Neural crest cell (in vitro differentiated cells): ENCODE measurements at regions not wholly inside any gene's neighbourhood (a gene's known extent, or its start where the extent isn't known, plus 50 kb on each side); places are given as distances from the start of the nearest gene placed in this dataset.

Source experiments
- DNase-seq: peaks from one replicate; pipeline ENCODE4 v3.0.0; 2021; ENCODE audit warnings: low read depth, mixed read lengths, low spot score
- H3K27ac Mint-ChIP-seq: one replicate; pipeline ENCODE4 v1.8.0; 2021; ENCODE audit warnings: mild to moderate bottlenecking, mixed read lengths; ENCODE audit not compliant: unreplicated experiment
- H3K27me3 Mint-ChIP-seq: 2 replicates; pipeline ENCODE4 v1.8.0; 2021; ENCODE audit warnings: low read depth, mild to moderate bottlenecking, mixed read lengths
- H3K36me3 Mint-ChIP-seq: 2 replicates; pipeline ENCODE4 v1.8.0; 2021; ENCODE audit warnings: low read depth, mild to moderate bottlenecking, mixed read lengths
- H3K4me1 Mint-ChIP-seq: 2 replicates; pipeline ENCODE4 v1.8.0; 2021; ENCODE audit warnings: mixed read lengths
- H3K4me3 Mint-ChIP-seq: one replicate; pipeline ENCODE4 v1.8.0; 2021; ENCODE audit warnings: mild to moderate bottlenecking, mixed read lengths
- H3K9me3 Mint-ChIP-seq: 2 replicates; pipeline ENCODE4 v1.8.0; 2021; ENCODE audit warnings: mixed read lengths
- TF ChIP-seq, protein P1 (sequence below): fragments of 200-600 bp; sonication (generic); conservative IDR thresholded peaks from 2 replicates; pipeline ENCODE4 v1.5.0; 2021; ENCODE audit warnings: antibody characterized with exemption, mild to moderate bottlenecking

DNA sequence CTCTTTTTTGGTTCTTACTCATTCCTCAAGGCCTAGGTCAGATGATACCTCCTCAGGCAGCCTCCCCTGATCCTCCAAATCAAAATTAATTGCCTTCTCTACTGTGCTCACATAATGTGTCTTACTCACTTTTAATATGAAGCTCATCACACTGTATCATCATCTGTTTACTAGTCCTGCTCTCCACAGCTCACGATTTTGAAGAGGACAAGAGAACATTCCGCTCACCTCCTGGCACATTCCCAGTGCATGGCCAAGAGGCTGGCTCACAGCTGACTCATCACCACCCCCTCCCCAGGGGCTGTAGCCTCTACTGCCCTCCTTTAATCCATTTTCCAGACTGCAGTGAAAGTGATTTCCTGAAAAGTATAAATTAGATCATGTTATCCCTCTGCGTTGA is 133.1 kb downstream of the ALDH8A1 start:
- Mint-ChIP-seq H3K27ac (no peak overlapping the region), H3K36me3 (no peaks in the 10 kb centered on the region), H3K4me3 (no peak overlapping the region), H3K27me3 (no peaks in the 10 kb centered on the region), H3K4me1 (no peaks in the 10 kb centered on the region), H3K9me3 (no peaks in the 10 kb centered on the region)
- TF ChIP-seq, protein P1, sequence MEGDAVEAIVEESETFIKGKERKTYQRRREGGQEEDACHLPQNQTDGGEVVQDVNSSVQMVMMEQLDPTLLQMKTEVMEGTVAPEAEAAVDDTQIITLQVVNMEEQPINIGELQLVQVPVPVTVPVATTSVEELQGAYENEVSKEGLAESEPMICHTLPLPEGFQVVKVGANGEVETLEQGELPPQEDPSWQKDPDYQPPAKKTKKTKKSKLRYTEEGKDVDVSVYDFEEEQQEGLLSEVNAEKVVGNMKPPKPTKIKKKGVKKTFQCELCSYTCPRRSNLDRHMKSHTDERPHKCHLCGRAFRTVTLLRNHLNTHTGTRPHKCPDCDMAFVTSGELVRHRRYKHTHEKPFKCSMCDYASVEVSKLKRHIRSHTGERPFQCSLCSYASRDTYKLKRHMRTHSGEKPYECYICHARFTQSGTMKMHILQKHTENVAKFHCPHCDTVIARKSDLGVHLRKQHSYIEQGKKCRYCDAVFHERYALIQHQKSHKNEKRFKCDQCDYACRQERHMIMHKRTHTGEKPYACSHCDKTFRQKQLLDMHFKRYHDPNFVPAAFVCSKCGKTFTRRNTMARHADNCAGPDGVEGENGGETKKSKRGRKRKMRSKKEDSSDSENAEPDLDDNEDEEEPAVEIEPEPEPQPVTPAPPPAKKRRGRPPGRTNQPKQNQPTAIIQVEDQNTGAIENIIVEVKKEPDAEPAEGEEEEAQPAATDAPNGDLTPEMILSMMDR: no peak
- no peak for DNase-seq

DNA sequence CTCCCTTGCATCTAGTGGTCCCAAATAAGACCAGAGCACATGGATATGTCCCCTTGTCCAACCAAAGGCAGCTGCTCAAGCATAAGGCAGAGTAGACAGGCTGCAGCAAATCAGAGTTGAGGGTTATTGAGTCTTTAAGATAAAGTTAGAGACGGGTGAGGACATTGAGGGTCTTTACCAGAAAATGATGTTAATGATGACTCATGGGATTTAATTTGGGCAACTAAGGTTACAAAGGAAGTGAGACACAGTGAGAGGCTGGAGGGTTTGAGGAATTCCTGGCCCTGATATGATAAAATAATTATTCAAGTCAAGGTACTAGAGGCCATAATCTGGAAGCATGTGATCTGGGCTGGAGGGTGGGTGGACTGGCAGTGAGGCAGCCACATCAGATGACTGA is 133.6 kb downstream of the ALDH8A1 start:
- Mint-ChIP-seq H3K27me3 (no peaks in the 10 kb centered on the region), H3K27ac (no peak overlapping the region), H3K4me3 (no peak overlapping the region), H3K9me3 (no peaks in the 10 kb centered on the region), H3K36me3 (no peaks in the 10 kb centered on the region), H3K4me1 (no peaks in the 10 kb centered on the region)
- DNase-seq: no peak
- TF ChIP-seq, protein P1: no peak

DNA sequence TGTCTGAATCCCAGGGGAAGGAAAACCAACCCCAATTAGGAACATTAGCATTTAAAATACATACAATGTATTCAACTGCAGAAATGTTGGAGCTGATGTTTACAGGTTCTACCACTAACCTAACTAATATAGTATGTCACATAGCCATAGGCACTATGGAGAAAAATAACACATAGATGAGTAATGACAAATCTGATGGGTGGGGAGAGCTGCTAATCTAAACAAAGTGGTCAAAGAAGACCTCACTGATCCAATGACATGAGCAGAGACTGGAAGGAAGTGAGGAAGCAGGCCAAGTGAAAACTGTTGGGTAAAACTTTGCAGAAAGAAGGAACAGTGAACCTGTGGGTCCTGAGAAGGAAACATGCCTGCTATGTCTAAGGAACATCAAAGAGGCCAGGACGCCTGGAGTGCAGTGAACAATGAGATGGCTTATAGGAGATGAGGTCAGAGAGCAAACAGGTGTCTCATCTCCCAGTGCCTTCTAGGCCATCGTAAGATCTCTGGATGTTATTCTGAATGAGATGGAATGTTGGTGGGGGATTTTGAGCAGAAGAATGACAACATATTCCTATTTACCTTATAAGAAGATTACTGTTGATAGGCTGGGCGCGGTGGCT is 135.7 kb downstream of the ALDH8A1 start:
- TF ChIP-seq, protein P1: no peak
- H3K27ac Mint-ChIP-seq: no peak overlapping the region
- no peaks in the 10 kb centered on the region for H3K9me3 Mint-ChIP-seq
- no peak overlapping the region for H3K4me3 Mint-ChIP-seq
- H3K27me3 Mint-ChIP-seq: no peaks in the 10 kb centered on the region
- no peaks in the 10 kb centered on the region for H3K36me3 Mint-ChIP-seq
- DNase-seq: no peak
- no peaks in the 10 kb centered on the region for H3K4me1 Mint-ChIP-seq

DNA sequence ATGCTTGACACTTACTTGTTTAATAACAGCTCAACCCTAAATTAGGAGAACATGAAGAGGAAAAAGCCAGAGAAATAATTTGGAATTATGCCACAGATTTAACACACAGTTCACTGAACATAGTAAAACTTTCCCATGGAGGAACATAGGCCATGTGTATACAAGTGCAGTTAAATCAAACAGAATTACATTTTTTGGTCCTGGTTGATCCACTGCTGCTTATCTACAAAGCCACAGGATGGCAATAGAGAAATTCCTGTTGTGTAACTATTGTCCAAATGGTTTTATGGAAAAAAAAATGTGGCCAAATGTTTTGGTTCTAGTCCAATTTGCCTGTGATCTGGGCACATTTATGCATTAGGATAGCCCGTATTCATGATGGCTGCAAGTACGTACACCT is 136.8 kb downstream of the ALDH8A1 start:
- H3K4me1 Mint-ChIP-seq: no peaks in the 10 kb centered on the region
- no peak overlapping the region for H3K4me3 Mint-ChIP-seq
- DNase-seq: no peak
- H3K27me3 Mint-ChIP-seq: no peaks in the 10 kb centered on the region
- TF ChIP-seq, protein P1: no peak
- no peak overlapping the region for H3K27ac Mint-ChIP-seq
- no peaks in the 10 kb centered on the region for H3K9me3 Mint-ChIP-seq
- no peaks in the 10 kb centered on the region for H3K36me3 Mint-ChIP-seq

DNA sequence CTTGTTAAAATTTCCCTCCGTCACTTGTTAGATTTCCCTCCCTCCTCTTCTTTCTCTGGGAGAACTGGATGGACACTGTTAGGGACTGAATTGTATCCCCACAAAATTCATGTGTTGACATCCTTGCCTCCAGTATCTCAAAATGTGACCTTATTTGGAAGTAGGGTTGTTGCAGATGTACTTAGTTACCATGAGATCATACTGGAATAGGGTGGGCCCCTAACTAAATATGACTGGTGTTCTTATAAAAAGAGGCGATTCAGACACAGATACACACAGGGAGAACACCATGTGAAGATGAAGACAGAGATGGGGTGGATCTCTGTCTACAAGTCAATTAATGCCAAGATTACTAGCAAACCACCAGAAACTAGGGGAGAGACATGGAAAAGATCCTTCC is 139.5 kb downstream of the ALDH8A1 start:
- TF ChIP-seq, protein P1: no peak
- Mint-ChIP-seq H3K9me3 (no peaks in the 10 kb centered on the region), H3K4me3 (no peak overlapping the region), H3K27me3 (no peaks in the 10 kb centered on the region), H3K4me1 (no peaks in the 10 kb centered on the region), H3K36me3 (no peaks in the 10 kb centered on the region), H3K27ac (no peak overlapping the region)
- no peak for DNase-seq

DNA sequence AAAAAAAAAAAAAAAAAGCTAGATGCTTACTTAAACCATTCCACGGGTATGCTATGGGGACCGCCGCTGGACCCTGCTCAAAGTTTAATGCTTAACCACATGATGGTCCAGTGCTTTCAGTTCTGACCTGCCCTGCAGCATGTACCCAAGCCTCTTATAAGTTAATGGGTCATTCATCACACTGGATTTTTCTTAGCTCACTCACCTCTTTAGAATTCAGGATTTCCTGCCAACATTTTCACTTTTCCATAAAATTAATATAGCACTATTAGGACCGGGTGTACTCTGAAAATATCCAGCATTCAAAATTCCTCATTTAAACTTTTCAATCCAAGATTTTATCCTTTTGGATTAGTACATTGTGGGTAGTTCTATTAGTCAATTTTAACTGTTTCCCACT is 140.8 kb downstream of the ALDH8A1 start:
- H3K27ac Mint-ChIP-seq: no peak overlapping the region
- H3K36me3 Mint-ChIP-seq: no peaks in the 10 kb centered on the region
- H3K4me1 Mint-ChIP-seq: no peaks in the 10 kb centered on the region
- TF ChIP-seq, protein P1: no peak
- H3K9me3 Mint-ChIP-seq: no peaks in the 10 kb centered on the region
- DNase-seq: no peak
- H3K4me3 Mint-ChIP-seq: no peak overlapping the region
- H3K27me3 Mint-ChIP-seq: no peaks in the 10 kb centered on the region
